ENCODE measurements at regions not wholly inside any gene's neighbourhood (a gene's known extent, or its start where the extent isn't known, plus 50 kb on each side); places are given as distances from the start of the nearest gene placed in this dataset.

DNA sequence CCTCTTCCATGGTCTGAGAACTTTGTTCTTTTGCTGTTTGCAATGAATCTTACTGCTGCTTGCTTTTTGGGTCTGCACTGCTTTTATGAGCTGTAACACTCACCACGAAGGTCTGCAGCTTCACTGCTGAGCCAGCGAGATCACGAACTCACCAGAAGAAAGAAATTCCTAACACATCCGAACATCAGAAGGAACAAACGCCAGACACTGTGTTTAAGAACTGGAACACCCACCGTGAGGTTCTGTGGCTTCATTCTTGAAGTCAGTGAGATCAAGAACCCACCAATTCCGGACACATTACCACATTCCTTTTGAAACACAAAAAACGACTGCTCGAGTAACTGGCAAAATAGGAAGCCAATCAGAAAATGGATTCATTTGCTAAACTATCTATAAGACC lies 471.8 kb downstream of the TFAP2A start:
- no peaks in the 10 kb centered on the region for H3K79me2 ChIP-seq (ENCODE audit: insufficient read depth, low read length)
- H3K4me1 Mint-ChIP-seq (ENCODE audit: low read depth, unreplicated experiment), result no peaks in the 10 kb centered on the region
- no peak for FAIRE-seq

DNA sequence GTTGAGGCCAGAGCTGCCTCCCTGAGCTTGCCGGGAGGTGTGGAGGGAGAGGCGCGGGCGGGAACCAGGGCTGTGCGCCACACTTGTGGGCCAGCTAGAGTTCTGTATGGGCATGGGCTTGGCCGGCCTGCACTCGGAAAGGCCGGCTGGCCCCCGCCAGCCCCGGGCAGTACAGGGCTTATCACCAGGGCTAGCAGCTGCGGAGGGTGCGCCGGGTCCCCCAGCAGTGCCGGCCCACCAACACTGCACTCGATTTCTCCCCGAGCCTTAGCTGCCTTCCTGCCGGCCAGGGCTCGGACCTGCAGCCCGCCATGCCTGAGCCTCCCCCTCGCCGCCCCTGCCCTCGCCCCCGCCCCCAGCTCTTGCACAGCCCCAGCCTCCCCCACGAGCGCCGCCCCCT lies 472.7 kb downstream of the TFAP2A start:
- Histone ChIP-seq H3K4me1 (ENCODE audit: insufficient read depth, low read length) (no peaks in the 10 kb centered on the region), H3K9me3 (ENCODE audit: insufficient read depth, low read depth, low read length) (peaks cover 7% of the 10 kb centered on the region), H3K27me3 (ENCODE audit: insufficient read depth, low read length) (no peaks in the 10 kb centered on the region), H3K27ac (ENCODE audit: low read depth, low read length) (no peak overlapping the region), H3K4me3 (ENCODE audit: insufficient read depth, low read depth, low read length) (no peak overlapping the region), H4K20me1 (ENCODE audit: insufficient read depth, low read length) (no peaks in the 10 kb centered on the region), H3K36me3 (ENCODE audit: insufficient read depth, low read length) (no peaks in the 10 kb centered on the region), H3K4me2 (ENCODE audit: low read length) (no peak overlapping the region), H3K9ac (ENCODE audit: low read length) (no peak overlapping the region), H2AFZ (ENCODE audit: low read depth, low read length) (no peak overlapping the region), H3K79me2 (ENCODE audit: insufficient read depth, low read length) (no peaks in the 10 kb centered on the region)
- Mint-ChIP-seq H3K27me3 (ENCODE audit: low read depth, unreplicated experiment) (peaks cover 2% of the 10 kb centered on the region), H3K9me3 (ENCODE audit: unreplicated experiment) (peaks cover 4% of the 10 kb centered on the region), H3K4me3 (ENCODE audit: unreplicated experiment) (no peak overlapping the region), H3K4me1 (ENCODE audit: low read depth, unreplicated experiment) (no peaks in the 10 kb centered on the region), H3K36me3 (ENCODE audit: low read depth, unreplicated experiment) (no peaks in the 10 kb centered on the region), H3K27ac (ENCODE audit: unreplicated experiment) (no peak overlapping the region)
- DNase-seq (ENCODE audit: low read depth) (no peak), FAIRE-seq (no peak)
- TF ChIP-seq, protein P1, sequence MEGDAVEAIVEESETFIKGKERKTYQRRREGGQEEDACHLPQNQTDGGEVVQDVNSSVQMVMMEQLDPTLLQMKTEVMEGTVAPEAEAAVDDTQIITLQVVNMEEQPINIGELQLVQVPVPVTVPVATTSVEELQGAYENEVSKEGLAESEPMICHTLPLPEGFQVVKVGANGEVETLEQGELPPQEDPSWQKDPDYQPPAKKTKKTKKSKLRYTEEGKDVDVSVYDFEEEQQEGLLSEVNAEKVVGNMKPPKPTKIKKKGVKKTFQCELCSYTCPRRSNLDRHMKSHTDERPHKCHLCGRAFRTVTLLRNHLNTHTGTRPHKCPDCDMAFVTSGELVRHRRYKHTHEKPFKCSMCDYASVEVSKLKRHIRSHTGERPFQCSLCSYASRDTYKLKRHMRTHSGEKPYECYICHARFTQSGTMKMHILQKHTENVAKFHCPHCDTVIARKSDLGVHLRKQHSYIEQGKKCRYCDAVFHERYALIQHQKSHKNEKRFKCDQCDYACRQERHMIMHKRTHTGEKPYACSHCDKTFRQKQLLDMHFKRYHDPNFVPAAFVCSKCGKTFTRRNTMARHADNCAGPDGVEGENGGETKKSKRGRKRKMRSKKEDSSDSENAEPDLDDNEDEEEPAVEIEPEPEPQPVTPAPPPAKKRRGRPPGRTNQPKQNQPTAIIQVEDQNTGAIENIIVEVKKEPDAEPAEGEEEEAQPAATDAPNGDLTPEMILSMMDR (IDR thresholded peaks at IDR 0.05; ENCODE audit: insufficient read depth, low read depth, low read length), result no peak
- TF ChIP-seq EZH2 (IDR thresholded peaks at IDR 0.05; ENCODE audit: insufficient read depth, low read length), result no peak

More for the DNA sequence above, 471.8 kb downstream of the TFAP2A start:
- no peaks in the 10 kb centered on the region for H3K4me1 ChIP-seq (ENCODE audit: insufficient read depth, low read length)
- no peak overlapping the region for H3K4me2 ChIP-seq (ENCODE audit: low read length)
- H3K4me3 Mint-ChIP-seq (ENCODE audit: unreplicated experiment), result no peak overlapping the region
- peaks cover 4% of the 10 kb centered on the region for H3K9me3 Mint-ChIP-seq (ENCODE audit: unreplicated experiment)
- H3K27ac ChIP-seq (ENCODE audit: low read depth, low read length), result no peak overlapping the region
- H3K27ac Mint-ChIP-seq (ENCODE audit: unreplicated experiment), result no peak overlapping the region
- H3K27me3 Mint-ChIP-seq (ENCODE audit: low read depth, unreplicated experiment), result peaks cover 2% of the 10 kb centered on the region
- no peaks in the 10 kb centered on the region for H3K36me3 ChIP-seq (ENCODE audit: insufficient read depth, low read length)
- no peaks in the 10 kb centered on the region for H4K20me1 ChIP-seq (ENCODE audit: insufficient read depth, low read length)
- peaks cover 4% of the 10 kb centered on the region for H3K9me3 ChIP-seq (ENCODE audit: insufficient read depth, low read depth, low read length)
- H3K4me3 ChIP-seq (ENCODE audit: insufficient read depth, low read depth, low read length), result no peak overlapping the region
- no peak overlapping the region for H2AFZ ChIP-seq (ENCODE audit: low read depth, low read length)
- TF ChIP-seq EZH2 (IDR thresholded peaks at IDR 0.05; ENCODE audit: insufficient read depth, low read length), result no peak
- TF ChIP-seq, protein P1 (IDR thresholded peaks at IDR 0.05; ENCODE audit: insufficient read depth, low read depth, low read length), result no peak
- H3K9ac ChIP-seq (ENCODE audit: low read length), result no peak overlapping the region
- no peaks in the 10 kb centered on the region for H3K27me3 ChIP-seq (ENCODE audit: insufficient read depth, low read length)
- no peak for DNase-seq (ENCODE audit: low read depth)
- H3K36me3 Mint-ChIP-seq (ENCODE audit: low read depth, unreplicated experiment), result no peaks in the 10 kb centered on the region

DNA sequence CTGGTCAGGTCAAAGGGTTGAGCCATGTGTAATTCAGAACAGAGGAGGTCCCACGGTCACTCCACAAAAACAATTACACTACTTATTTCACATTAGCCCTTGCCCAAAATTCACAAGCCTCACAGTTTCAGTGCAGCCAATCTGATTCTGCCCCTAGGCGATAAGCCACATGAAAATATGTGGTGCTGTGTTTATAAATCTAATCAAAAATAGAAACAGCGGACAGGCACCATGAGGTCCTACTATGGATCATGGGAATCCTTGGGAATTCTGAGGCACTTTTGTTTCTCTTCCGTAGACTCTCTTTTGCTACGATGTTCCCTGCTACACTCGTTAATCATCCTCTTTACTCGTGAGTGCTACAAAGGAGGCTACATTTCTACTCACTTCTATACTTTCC lies 476.1 kb downstream of the TFAP2A start:
- H3K27ac Mint-ChIP-seq (ENCODE audit: unreplicated experiment), result no peak overlapping the region
- peaks cover 4% of the 10 kb centered on the region for H3K9me3 Mint-ChIP-seq (ENCODE audit: unreplicated experiment)
- peaks cover 5% of the 10 kb centered on the region for H3K9me3 ChIP-seq (ENCODE audit: insufficient read depth, low read depth, low read length)
- H4K20me1 ChIP-seq (ENCODE audit: insufficient read depth, low read length), result no peaks in the 10 kb centered on the region
- TF ChIP-seq EZH2 (IDR thresholded peaks at IDR 0.05; ENCODE audit: insufficient read depth, low read length), result no peak
- TF ChIP-seq, protein P1 (IDR thresholded peaks at IDR 0.05; ENCODE audit: insufficient read depth, low read depth, low read length), result no peak
- H3K36me3 ChIP-seq (ENCODE audit: insufficient read depth, low read length), result no peaks in the 10 kb centered on the region
- H3K4me3 Mint-ChIP-seq (ENCODE audit: unreplicated experiment), result no peak overlapping the region
- no peak overlapping the region for H3K4me2 ChIP-seq (ENCODE audit: low read length)
- H3K9ac ChIP-seq (ENCODE audit: low read length), result no peak overlapping the region
- no peaks in the 10 kb centered on the region for H3K4me1 Mint-ChIP-seq (ENCODE audit: low read depth, unreplicated experiment)
- DNase-seq (ENCODE audit: low read depth), result no peak
- H3K4me3 ChIP-seq (ENCODE audit: insufficient read depth, low read depth, low read length), result no peak overlapping the region
- H3K4me1 ChIP-seq (ENCODE audit: insufficient read depth, low read length), result no peaks in the 10 kb centered on the region
- H3K36me3 Mint-ChIP-seq (ENCODE audit: low read depth, unreplicated experiment), result no peaks in the 10 kb centered on the region
- H3K79me2 ChIP-seq (ENCODE audit: insufficient read depth, low read length), result no peaks in the 10 kb centered on the region
- no peak for FAIRE-seq
- peaks cover 2% of the 10 kb centered on the region for H3K27me3 Mint-ChIP-seq (ENCODE audit: low read depth, unreplicated experiment)
- no peaks in the 10 kb centered on the region for H3K27me3 ChIP-seq (ENCODE audit: insufficient read depth, low read length)
- H3K27ac ChIP-seq (ENCODE audit: low read depth, low read length), result no peak overlapping the region
- no peak overlapping the region for H2AFZ ChIP-seq (ENCODE audit: low read depth, low read length)
